Head of caudate nucleus (tissue), 42 donors: ENCODE measurements at regions not wholly inside any gene's neighbourhood (a gene's known extent, or its start where the extent isn't known, plus 50 kb on each side); places are given as distances from the start of the nearest gene placed in this dataset.
A peak's percentile ranks its signal among the peaks of the same experiment; 100 is the strongest.

Source experiments
- DNase-seq, 42 donors: peaks; one replicate each; pipeline versions ENCODE4 v3.0.0 to v3.0.0-alpha.2; 2020 to 2021; ENCODE audit warnings: mixed read lengths in 7 of 42
- intact Hi-C: fragments of 100-400 bp; cut with DNase I; formaldehyde crosslinking; loops from one replicate; pipeline ENCODE4 v1.15.0; 2022

- intact Hi-C loops = no loop called here
Measured at GRCh38 chr11:115745066-115745465, 240.9 kb upstream of the CADM1 start.

GRCh38 chr11:115743719-115744118 lies 239.5 kb upstream of the CADM1 start:
- intact Hi-C loops = no loop called here
- no peak for DNase-seq

More at GRCh38 chr11:115745066-115745465, 240.9 kb upstream of the CADM1 start:
- no peak for DNase-seq

- no peak for DNase-seq
- intact Hi-C loops = no loop called here
Measured at GRCh38 chr11:115741376-115742107, 237.3 kb upstream of the CADM1 start.

GRCh38 chr11:115740324-115740723 lies 236.1 kb upstream of the CADM1 start:
- DNase-seq = no peak

GRCh38 chr11:115739878-115740277 lies 235.7 kb upstream of the CADM1 start:
- DNase-seq = no peak
- intact Hi-C loops = no loop called here

More at GRCh38 chr11:115740324-115740723, 236.1 kb upstream of the CADM1 start:
- intact Hi-C loops = no loop called here

GRCh38 chr11:115739146-115739545 lies 234.9 kb upstream of the CADM1 start:
- no peak for DNase-seq

GRCh38 chr11:115737875-115738274 lies 233.7 kb upstream of the CADM1 start:
- intact Hi-C loops = no loop called here
- no peak for DNase-seq

More at GRCh38 chr11:115739146-115739545, 234.9 kb upstream of the CADM1 start:
- intact Hi-C loops = no loop called here

GRCh38 chr11:115736146-115736545 lies 231.9 kb upstream of the CADM1 start:
- intact Hi-C loops = no loop called here
- DNase-seq = peak in 1 of 42 donors; percentile 29

- no peak for DNase-seq
- intact Hi-C loops = no loop called here
Measured at GRCh38 chr11:115724666-115725065, 220.5 kb upstream of the CADM1 start.

- DNase-seq = no peak
- intact Hi-C loops = no loop called here
Measured at GRCh38 chr11:115722711-115723110, 218.5 kb upstream of the CADM1 start.

GRCh38 chr11:115721296-115721995 lies 217.2 kb upstream of the CADM1 start:
- no peak for DNase-seq
- intact Hi-C loops = no loop called here

GRCh38 chr11:115720602-115721245 lies 216.5 kb upstream of the CADM1 start:
- DNase-seq = peak in 4 of 42 donors; percentile 16 to 57 (median 26)
- intact Hi-C loops = no loop called here

GRCh38 chr11:115718945-115719344 lies 214.7 kb upstream of the CADM1 start:
- no peak for DNase-seq
- intact Hi-C loops = no loop called here

- intact Hi-C loops = no loop called here
- DNase-seq = no peak
Measured at GRCh38 chr11:115718106-115718505, 213.9 kb upstream of the CADM1 start.

- intact Hi-C loops = no loop called here
- DNase-seq = peak in 24 of 42 donors; percentile 12 to 72 (median 36)
Measured at GRCh38 chr11:115716601-115717529, 212.7 kb upstream of the CADM1 start.

- intact Hi-C loops = no loop called here
- no peak for DNase-seq
Measured at GRCh38 chr11:115716080-115716479, 211.9 kb upstream of the CADM1 start.

GRCh38 chr11:115715251-115715770 lies 211.1 kb upstream of the CADM1 start:
- DNase-seq = no peak
- intact Hi-C loops = no loop called here

- DNase-seq = peak in 1 of 42 donors; percentile 42
Measured at GRCh38 chr11:115712296-115712695, 208.1 kb upstream of the CADM1 start.

GRCh38 chr11:115710980-115711379 lies 206.8 kb upstream of the CADM1 start:
- intact Hi-C loops = no loop called here

More at GRCh38 chr11:115712296-115712695, 208.1 kb upstream of the CADM1 start:
- intact Hi-C loops = no loop called here

More at GRCh38 chr11:115710980-115711379, 206.8 kb upstream of the CADM1 start:
- no peak for DNase-seq
